ENCODE measurements at regions not wholly inside any gene's neighbourhood (a gene's known extent, or its start where the extent isn't known, plus 50 kb on each side); places are given as distances from the start of the nearest gene placed in this dataset.
"Not testable (repeated sequence)": the region's sequence is repeated elsewhere in the genome, so short reads cannot be mapped to it uniquely, and the experiment has no call there.

GRCh38 chr3:176219970-176220369, 977.3 kb downstream of the TBL1XR1 start:
- TF ChIP-seq, protein P1, sequence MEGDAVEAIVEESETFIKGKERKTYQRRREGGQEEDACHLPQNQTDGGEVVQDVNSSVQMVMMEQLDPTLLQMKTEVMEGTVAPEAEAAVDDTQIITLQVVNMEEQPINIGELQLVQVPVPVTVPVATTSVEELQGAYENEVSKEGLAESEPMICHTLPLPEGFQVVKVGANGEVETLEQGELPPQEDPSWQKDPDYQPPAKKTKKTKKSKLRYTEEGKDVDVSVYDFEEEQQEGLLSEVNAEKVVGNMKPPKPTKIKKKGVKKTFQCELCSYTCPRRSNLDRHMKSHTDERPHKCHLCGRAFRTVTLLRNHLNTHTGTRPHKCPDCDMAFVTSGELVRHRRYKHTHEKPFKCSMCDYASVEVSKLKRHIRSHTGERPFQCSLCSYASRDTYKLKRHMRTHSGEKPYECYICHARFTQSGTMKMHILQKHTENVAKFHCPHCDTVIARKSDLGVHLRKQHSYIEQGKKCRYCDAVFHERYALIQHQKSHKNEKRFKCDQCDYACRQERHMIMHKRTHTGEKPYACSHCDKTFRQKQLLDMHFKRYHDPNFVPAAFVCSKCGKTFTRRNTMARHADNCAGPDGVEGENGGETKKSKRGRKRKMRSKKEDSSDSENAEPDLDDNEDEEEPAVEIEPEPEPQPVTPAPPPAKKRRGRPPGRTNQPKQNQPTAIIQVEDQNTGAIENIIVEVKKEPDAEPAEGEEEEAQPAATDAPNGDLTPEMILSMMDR (IDR thresholded peaks at IDR 0.05; ENCODE audit: low read depth, low read length): no peak
- no peak for DNase-seq (ENCODE audit: extremely low read depth, low read depth)

DNA sequence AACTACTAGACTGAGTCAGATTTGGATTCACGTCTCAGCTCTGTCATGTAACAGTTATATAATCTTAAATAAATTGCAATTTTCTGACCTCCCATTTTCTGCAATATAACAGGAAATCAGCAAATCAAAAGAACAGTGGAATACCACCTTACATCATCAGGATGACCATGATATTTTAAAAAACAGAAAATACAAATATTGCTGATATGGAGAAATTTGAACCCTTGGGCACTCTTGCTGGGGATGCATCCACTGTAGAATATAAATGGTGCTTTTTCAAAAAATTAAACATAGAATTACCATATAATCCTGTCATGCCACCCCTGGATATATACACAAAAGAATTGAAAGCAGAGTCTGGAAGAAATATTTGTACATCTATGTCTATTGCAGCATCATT, 982.5 kb downstream of the TBL1XR1 start:
- DNase-seq (ENCODE audit: extremely low read depth, low read depth): no peak
- TF ChIP-seq, protein P1 (IDR thresholded peaks at IDR 0.05; ENCODE audit: low read depth, low read length): no peak

- DNase-seq (ENCODE audit: extremely low read depth, low read depth): not testable (repeated sequence)
Observed at GRCh38 chr3:176213314-176213713, 984.0 kb downstream of the TBL1XR1 start.

- TF ChIP-seq, protein P1 (IDR thresholded peaks at IDR 0.05; ENCODE audit: low read depth, low read length): no peak
- DNase-seq (ENCODE audit: extremely low read depth, low read depth): no peak
Observed at GRCh38 chr3:176208915-176209314, 988.4 kb downstream of the TBL1XR1 start.

- no peak for DNase-seq (ENCODE audit: extremely low read depth, low read depth)
- TF ChIP-seq, protein P1 (IDR thresholded peaks at IDR 0.05; ENCODE audit: low read depth, low read length): no peak
Observed at GRCh38 chr3:176208283-176208682, 989.0 kb downstream of the TBL1XR1 start.

- no peak for DNase-seq (ENCODE audit: extremely low read depth, low read depth)
Observed at GRCh38 chr3:176206809-176207208, 990.5 kb downstream of the TBL1XR1 start.

DNA sequence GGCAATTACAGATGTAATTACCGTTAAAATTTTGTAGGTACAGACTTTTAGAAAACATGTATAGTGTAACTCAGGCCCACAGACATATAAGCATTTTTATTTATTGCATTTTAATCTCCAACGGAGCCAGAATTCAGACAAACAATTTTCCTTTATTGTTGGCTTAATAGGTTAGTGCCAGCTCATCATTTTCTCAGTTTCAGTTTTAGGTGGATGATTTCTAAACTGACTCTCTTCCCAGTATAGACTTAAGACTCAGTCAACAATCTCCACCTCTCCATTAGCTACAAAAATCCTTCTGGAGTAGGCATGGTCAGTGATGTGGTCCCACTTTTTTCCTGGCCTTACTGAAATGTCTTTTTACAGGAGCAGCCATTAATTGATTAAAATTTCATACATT, 994.6 kb downstream of the TBL1XR1 start:
- DNase-seq (ENCODE audit: extremely low read depth, low read depth): no peak
- TF ChIP-seq, protein P1 (IDR thresholded peaks at IDR 0.05; ENCODE audit: low read depth, low read length): no peak

More at GRCh38 chr3:176206809-176207208, 990.5 kb downstream of the TBL1XR1 start:
- TF ChIP-seq, protein P1 (IDR thresholded peaks at IDR 0.05; ENCODE audit: low read depth, low read length): no peak

GRCh38 chr3:176193032-176193730, 1004.1 kb downstream of the TBL1XR1 start:
- DNase-seq (ENCODE audit: extremely low read depth, low read depth): no peak
- TF ChIP-seq, protein P1 (IDR thresholded peaks at IDR 0.05; ENCODE audit: low read depth, low read length): no peak

All from AG09319 (cell line).